ENCODE measurements at regions not wholly inside any gene's neighbourhood (a gene's known extent, or its start where the extent isn't known, plus 50 kb on each side); places are given as distances from the start of the nearest gene placed in this dataset.
"Not testable (repeated sequence)": the region's sequence is repeated elsewhere in the genome, so short reads cannot be mapped to it uniquely, and the experiment has no call there.

DNA sequence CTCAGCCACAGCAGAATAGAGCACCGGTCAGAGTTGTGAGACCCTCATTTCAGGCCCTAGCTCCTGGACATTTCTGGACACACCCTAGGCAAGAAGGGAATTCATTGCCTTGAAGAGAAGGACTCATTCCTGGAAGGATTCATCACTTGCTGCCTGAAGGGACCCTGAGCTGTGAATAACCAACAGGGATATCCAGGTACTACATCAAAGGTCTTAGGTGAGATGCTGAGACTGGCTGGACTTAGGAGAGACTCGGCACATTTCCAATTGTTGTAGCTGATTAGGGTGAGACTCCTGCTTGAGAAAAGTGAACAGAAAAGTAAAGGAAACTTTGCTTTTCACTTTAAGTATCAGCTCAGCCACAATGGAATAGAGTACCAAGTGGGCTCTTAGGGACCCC lies 208.1 kb upstream of the CDKN2B start:
- Histone ChIP-seq H3K36me3 (replicated peaks in 1 of 2; ENCODE audit: insufficient read depth in 1 of 2, low read depth in 2 of 2) (no peaks in the 10 kb centered on the region), H3K9me3 (no peaks in the 10 kb centered on the region), H3K27ac (no peak overlapping the region), H3K4me3 (no peak overlapping the region), H3K4me1 (no peaks in the 10 kb centered on the region), H3K27me3 (no peaks in the 10 kb centered on the region)
- WGBS, 2 donors, result 81 to 82% methylated on average over 2 of the region's 2 CpGs
- ATAC-seq, result no peak
- no peak for DNase-seq
- no peak for TF ChIP-seq CTCF (IDR thresholded peaks at IDR 0.05)
- no peak for TF ChIP-seq POLR2A (IDR thresholded peaks at IDR 0.05)
- intact Hi-C loops (cut with DNase I), result no loop called here

DNA sequence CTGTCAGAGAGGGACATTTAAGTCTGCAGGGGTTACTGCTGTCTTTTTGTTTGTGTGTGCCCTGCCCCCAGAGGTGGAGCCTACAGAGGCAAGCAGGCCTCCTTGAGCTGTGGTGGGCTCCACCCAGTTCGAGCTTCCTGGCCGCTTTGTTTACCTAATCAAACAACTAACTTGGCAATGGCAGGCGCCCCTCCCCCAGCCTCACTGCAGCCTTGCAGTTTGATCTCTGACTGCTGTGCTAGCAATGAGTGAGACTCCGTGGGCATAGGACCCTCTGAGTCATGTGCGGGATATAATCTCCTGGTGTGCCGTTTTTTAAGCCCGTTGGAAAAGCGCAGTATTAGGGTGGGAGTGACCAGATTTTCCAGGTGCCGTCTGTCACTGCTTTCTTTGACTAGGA lies 216.8 kb upstream of the CDKN2B start:
- intact Hi-C loops (cut with DNase I), result not testable (repeated sequence)
- WGBS, 2 donors, result 69 to 74% methylated on average over 9 of the region's 9 CpGs

GRCh38 chr9:22227986-22228385 lies 218.6 kb upstream of the DMRTA1 start:
- no peak for DNase-seq
- H3K27me3 ChIP-seq, result no peaks in the 10 kb centered on the region
- H3K4me1 ChIP-seq, result no peaks in the 10 kb centered on the region
- no peaks in the 10 kb centered on the region for H3K36me3 ChIP-seq (replicated peaks in 1 of 2; ENCODE audit: insufficient read depth in 1 of 2, low read depth in 2 of 2)
- no peak for TF ChIP-seq CTCF (IDR thresholded peaks at IDR 0.05)
- TF ChIP-seq POLR2A (IDR thresholded peaks at IDR 0.05), result no peak
- H3K4me3 ChIP-seq, result no peak overlapping the region
- H3K27ac ChIP-seq, result no peak overlapping the region
- no peak for ATAC-seq
- intact Hi-C loops (cut with DNase I), result no loop called here
- peaks cover 0 to 9% (median 0%) of the 10 kb centered on the region in 3 donors for H3K9me3 ChIP-seq

More for the DNA sequence above, 216.8 kb upstream of the CDKN2B start:
- not testable (repeated sequence) for H3K27me3 ChIP-seq; H3K36me3 ChIP-seq (replicated peaks in 1 of 2; ENCODE audit: insufficient read depth in 1 of 2, low read depth in 2 of 2); H3K27ac ChIP-seq; H3K4me1 ChIP-seq; DNase-seq; ATAC-seq; H3K9me3 ChIP-seq; H3K4me3 ChIP-seq

DNA sequence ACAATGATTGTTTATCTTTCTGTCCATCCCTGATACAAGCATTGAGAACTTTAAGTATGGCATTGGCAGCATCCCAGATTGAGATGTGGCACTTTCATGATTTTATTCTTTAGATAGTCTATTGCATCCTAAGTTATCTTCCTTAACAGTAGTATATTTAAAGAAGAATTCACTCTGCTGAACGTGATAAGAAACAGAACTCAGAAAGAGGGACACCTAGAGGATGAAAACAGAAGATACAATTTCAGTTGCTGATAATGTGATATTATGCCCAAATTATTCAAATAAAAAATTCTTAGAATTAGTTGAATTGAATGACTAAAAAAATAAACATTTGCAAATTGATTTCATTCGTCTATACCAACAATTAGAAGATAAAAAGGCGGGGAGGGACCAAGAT lies 218.1 kb upstream of the DMRTA1 start:
- Histone ChIP-seq H3K27ac (no peak overlapping the region), H3K27me3 (no peaks in the 10 kb centered on the region), H3K4me3 (no peak overlapping the region), H3K36me3 (replicated peaks in 1 of 2; ENCODE audit: insufficient read depth in 1 of 2, low read depth in 2 of 2) (no peaks in the 10 kb centered on the region), H3K9me3 (peaks cover 0 to 9% (median 0%) of the 10 kb centered on the region in 3 donors), H3K4me1 (no peaks in the 10 kb centered on the region)
- TF ChIP-seq CTCF (IDR thresholded peaks at IDR 0.05) (no peak), POLR2A (IDR thresholded peaks at IDR 0.05) (no peak)
- DNase-seq, result no peak
- 19 to 22% methylated on average over 3 of the region's 3 CpGs for WGBS, 2 donors
- no peak for ATAC-seq
- intact Hi-C loops (cut with DNase I), result no loop called here

DNA sequence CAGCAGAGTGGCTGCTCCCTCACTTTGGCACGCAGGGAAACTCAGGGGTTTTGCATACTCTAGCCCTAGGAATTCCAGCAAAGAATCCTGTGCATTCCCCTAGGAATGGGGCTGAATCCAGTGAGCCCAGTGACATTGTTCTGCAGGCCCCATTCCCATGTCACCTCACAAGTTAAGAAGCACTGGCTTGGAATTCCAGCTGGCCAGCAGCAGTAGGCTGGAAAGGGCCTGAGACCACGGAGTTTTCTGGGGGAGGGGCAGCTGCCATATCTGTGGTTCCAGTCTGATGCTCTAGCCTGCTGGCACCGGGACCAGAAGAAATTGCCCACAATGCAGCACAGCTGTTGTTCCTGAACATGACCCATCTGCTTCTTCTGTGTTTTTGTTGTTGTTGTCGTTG lies 217.6 kb upstream of the DMRTA1 start:
- Histone ChIP-seq H3K4me3 (no peak overlapping the region), H3K27me3 (no peaks in the 10 kb centered on the region), H3K9me3 (peaks cover 0 to 9% (median 0%) of the 10 kb centered on the region in 3 donors), H3K4me1 (no peaks in the 10 kb centered on the region), H3K27ac (no peak overlapping the region), H3K36me3 (replicated peaks in 1 of 2; ENCODE audit: insufficient read depth in 1 of 2, low read depth in 2 of 2) (no peaks in the 10 kb centered on the region)
- no peak for TF ChIP-seq POLR2A (IDR thresholded peaks at IDR 0.05)
- TF ChIP-seq CTCF (IDR thresholded peaks at IDR 0.05), result no peak
- WGBS, 2 donors, result 55 to 63% methylated on average over 4 of the region's 4 CpGs
- ATAC-seq (no peak), DNase-seq (no peak)
- intact Hi-C loops (cut with DNase I), result no loop called here

- not testable (repeated sequence) for H3K27ac ChIP-seq; DNase-seq; H3K9me3 ChIP-seq; ATAC-seq; H3K27me3 ChIP-seq; H3K4me3 ChIP-seq; H3K4me1 ChIP-seq; H3K36me3 ChIP-seq (replicated peaks in 1 of 2; ENCODE audit: insufficient read depth in 1 of 2, low read depth in 2 of 2)
- intact Hi-C loops (cut with DNase I), result loop anchor here (10.0 kb wide), 1 partner anchor 207 kb away; no protein-coding TSS in a partner anchor
Observed at GRCh38 chr9:22231309-22231708, 215.3 kb upstream of the DMRTA1 start.

All from body of pancreas (tissue), 4 donors.